Activated T-cell treated with anti-CD3 and anti-CD28 coated beads for 48 hours (primary cell): ENCODE measurements at regions not wholly inside any gene's neighbourhood (a gene's known extent, or its start where the extent isn't known, plus 50 kb on each side); places are given as distances from the start of the nearest gene placed in this dataset.
"Not testable (repeated sequence)": the region's sequence is repeated elsewhere in the genome, so short reads cannot be mapped to it uniquely, and the experiment has no call there.

Source experiments
- DNase-seq: peaks from one replicate; pipeline ENCODE4 v3.0.0-alpha.2; 2020; ENCODE audit warnings: low read depth

DNA sequence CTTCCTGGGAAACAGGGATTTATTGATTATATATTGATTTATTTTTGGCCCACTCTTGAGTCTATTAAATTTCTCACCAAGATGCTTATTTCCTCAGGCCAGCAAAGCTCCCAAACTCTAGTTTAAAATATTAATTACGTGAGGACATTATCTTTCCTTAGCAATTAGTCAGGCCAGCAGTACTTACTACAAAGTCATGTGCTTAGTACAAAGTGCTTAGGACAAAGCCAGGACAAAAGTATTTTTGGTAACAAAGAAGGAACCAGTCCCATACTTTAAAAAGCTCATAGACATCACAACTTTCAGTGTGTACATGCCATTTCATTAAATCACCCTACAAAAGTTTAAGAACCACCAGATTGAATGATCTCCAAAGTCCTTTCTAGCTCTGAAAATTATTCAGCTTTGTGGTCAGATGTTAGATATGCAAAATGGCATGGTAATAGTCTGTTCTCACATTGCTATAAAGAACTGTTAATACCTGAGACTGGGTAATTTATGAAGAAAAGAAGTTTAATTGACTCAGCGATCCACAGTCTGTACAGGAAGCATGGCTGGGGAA, 94.7 kb upstream of the PWP1 start:
- DNase-seq, result no peak

DNA sequence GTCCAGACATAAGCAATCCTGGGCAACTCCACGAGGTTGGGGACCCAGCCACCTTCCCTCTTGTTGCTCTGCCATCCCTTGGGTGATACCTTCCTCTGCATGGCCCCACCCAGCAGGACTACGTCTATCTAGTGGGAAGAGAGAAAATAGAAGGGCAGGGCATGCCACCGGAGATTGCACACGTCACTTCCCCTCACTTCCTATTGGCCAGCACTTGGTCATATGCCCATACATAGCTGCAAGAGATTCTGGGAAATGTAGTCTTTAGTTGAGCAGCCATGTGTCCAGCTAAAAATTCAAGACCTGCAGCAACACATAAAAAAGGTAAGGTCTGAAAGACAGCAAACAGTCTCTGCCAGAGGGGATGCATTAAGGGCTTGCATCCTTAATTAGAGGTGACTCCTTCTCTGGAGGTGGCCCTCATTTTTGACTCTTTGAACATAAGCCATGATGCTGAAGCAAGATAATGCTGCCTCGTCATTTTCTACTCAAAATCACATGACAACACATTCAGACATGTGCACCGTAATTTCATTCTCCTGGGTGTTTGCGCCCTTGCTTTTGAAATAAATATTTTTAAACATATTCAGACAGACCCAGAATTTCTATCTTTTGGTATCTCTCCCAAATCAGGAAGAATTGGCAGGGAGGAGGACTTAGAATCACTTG, 91.8 kb upstream of the PWP1 start:
- DNase-seq, result no peak

DNA sequence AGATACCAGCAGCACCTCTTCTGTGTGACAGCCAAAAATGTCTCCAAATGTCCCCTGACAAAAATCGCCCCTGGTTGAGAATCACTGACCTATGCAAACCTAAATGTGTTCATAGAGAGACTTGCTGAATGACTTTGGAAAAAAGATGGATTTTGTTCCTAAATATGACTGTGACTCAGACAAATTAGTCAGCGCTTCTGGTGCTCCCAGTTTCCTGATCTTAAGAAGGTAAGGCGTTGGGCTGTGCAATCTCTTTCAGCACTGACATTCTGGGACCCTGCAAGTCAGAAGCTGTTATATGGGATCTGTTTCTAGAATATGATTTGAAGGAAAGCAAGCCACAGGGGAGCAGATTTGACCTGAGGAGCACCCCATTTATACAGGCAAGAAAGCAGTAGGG, 90.6 kb upstream of the PWP1 start:
- no peak for DNase-seq

DNA sequence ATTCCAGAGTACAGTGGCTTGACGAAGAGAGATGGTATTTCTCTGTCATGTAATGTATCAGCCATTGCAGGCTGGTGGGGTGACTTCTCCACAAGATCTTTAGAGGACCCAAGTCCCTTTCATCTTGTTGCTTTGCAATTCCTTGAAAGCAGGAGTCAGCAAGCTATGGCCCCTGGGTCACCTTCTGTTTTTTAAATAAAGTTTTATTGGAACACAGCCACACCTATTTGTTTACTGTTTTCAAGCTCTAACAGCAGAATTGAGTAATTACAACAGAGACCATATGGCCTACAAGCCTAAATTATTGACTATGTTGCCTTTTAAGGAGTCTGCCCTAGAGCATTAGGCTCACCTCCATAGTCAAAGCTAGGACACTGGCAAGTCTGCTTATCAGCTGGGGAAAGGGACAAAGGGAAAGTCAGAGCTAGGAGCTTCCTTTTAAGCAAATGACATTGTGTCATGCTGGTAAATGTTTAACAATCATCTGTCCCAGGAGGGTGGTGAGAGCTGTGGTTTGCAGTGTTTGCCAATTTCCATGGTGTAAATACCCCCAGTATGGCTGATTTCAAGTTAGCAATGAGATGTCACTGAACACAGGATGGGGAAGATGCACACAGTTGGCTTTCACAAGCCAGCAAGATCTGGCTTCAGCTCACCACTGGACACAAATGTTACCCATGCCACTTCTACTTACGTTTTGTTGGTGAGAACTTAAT, 87.7 kb upstream of the PWP1 start:
- no peak for DNase-seq

DNA sequence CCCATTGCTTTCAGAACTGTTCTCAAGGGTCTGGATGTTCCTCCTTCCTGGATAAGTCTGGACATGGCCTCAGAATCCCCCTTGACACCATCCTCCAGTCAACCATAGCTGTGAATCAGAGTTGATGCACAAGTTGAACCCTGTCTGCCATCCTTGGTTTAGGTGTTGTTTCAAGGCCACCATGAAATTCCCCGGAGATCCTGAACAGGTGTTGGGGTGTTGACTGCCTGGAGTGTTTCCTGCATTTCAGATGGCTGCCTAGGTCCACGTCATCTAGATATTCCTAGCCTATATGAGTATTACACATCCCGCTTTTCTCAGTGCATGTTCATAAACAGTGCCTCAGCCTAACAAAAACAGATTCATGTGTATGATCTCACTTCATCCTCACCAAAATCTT, 86.7 kb upstream of the PWP1 start:
- DNase-seq, result no peak

DNA sequence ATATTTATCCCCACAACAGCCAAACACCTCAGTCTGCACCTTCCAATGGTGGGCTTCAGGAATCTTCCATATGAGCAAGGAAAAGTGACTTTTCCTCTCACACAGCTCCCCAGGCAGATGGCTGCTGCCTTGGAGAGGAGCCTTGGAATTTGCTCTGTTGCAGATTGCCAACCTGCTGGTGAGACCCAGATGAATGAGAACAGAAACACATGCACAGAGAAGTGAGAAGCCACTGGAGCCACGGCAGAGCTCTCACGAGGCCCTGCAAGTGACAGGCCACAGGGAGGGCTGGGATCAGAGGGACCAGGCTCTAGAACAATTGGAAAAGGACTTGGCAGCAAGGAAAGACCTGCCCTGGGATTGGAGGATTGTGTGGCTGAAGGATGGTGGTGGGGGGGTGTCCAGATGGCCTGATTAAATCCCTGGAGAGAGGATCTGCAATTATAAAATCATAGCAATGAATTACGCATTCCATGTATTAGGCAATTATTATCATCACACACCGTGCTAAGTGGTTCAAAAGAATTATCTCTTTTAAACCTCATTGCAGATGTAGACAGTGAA, 84.9 kb upstream of the PWP1 start:
- no peak for DNase-seq

DNA sequence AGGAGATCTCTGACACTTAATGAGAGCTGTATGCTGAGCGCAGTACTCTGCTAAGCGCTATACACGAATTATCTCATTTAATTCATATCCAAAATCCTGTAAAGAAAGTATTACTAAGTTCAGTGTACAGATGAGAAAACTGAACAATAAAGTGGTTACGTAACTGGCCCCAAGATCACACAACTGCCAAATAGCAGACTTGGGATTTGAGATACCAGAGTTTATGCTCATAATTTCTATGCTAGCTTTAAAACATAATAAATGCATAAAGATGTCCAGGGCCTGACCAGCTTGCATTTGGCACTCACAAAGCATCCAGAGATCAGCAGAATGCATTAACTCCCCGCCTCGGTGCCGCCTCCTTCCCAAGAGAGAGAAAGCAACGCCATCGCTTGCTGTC, 83.2 kb upstream of the PWP1 start:
- DNase-seq, result no peak

DNA sequence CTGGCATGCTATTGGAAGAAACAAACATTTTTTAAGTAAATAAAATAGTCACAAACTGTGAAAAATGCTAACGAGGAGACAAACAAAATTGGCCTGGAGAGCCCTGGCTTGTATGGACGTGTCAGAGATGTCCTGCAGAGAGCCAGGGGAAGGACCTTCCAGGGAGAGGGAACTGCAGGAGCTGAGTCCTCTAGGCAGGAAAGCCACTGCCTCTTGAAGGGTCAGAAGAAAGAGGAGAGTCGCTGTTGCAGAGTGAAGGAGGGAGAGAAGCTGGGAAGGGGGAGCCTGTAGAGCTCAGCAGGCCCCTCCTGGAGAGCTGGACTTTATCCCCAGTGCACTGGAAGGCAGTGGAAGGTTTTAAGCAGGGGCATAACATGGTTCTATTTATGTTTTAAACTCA, 80.3 kb upstream of the PWP1 start:
- DNase-seq, result no peak

DNA sequence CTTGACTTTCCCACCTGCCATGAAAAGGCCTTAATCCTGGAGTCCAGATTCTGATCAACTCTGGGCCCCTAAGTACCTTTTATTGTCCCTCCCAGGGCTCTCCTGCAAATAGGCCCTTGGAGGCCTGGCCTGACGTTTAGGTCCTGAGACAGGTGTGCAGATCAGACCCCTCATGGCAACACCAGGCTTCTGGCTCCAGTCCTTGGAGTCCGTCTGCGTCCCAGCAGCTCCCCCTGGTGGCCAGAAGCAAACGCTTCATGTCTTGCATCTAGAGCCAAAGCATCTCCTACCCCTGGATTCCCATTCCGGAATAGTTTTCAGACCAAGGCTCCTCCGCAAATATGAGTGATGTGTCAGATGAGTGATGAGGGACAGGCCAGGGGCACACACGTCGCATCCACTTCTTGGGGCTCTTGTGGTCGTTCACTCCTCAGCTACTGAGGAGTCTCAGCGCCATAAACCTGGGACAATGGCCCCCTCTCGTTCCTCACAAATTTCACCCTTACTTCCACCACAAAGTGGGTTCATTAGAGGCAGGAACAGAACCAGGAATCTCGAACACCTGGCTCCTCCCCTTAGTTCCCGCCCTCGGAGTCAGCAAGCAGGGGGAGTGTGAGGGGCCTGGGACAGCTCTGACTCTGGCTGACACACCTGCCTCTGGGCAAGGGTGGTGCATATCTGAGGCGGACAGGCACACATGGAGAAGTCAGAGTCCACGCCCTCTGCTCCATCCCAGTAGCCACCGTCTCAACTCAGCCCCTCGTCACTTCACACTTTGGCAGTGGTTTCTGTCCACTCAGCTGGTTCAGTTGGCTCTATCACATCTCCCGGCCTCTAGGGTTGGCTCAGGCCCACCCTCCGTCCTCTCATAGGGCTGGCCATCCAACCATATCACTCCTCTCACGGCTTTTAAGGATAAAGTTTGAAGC, 77.9 kb upstream of the PWP1 start:
- peak; percentile 62 for DNase-seq

DNA sequence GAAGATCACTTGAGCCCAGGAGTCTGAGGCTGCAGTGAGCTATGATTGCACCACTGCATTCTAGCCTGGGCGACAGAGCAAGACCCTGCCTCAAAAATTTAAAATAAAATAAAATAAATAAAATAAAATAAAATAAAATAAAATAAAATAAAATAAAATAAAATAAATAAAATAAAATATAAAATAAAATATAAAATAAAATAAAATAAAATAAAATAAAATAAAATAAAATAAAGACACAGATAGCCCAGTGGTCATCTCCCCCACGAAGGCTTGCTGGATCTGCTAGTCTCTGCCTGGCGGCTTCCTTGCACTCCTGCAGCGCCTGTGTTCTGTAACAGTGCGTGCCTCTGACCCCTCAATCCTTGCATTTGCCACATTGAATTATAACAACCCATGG, 76.8 kb upstream of the PWP1 start:
- DNase-seq, result not testable (repeated sequence)

DNA sequence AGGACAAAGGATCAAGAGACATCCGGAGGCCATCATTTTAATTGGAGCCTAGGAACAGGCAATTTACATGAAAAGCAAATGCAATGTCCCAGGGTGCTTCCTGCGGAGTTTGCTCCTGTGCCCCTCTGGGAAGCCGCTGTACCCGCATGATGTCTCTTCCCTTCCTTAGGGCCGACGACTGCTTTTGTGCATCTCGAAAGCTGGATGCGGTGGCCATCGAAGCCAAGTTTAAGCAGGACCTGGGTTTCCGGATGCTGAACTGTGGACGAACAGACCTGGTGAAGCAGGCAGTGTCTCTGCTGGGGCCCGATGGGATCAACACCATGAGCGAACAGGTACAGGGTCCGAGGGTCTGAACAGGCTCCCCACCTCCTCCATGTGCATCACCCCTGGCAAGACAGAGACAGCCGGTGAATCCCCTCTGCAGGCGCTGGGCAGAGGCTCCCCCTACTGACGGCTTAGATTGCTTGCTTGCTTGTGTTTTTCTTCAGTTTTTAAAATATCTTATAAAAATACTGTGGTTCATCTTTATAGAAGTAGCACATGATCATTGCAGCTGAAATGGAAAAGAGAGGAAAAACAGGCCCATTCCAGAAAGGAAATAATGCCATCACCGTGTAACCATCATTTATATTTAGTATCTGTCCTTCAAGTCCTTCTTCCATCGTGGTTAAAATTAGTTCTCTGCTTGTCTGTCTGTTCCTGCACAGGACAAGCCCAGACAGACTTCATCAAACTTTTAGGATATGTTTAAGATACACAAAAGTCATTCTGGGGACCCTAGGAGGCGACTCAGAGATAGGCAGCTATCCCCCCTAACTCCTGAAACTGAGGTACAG, 75.4 kb upstream of the PWP1 start:
- DNase-seq, result peak; percentile 18

DNA sequence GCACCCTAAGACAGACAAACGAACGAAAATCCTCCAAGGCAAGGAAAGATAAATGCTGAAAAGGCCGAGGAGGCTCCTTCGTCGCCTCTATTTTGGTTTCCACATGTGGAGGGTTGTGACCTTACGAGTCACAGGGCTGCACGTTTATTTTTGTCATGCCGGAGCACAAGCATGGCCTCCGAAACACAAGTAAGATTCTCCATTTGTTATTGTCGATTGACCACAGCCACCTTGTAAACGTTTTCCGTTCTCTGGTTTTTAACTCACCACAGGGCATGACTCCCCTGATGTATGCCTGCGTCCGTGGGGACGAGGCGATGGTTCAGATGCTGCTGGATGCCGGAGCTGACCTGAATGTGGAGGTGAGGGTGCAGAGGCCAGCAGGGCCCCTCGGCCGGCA, 73.1 kb upstream of the PWP1 start:
- no peak for DNase-seq

DNA sequence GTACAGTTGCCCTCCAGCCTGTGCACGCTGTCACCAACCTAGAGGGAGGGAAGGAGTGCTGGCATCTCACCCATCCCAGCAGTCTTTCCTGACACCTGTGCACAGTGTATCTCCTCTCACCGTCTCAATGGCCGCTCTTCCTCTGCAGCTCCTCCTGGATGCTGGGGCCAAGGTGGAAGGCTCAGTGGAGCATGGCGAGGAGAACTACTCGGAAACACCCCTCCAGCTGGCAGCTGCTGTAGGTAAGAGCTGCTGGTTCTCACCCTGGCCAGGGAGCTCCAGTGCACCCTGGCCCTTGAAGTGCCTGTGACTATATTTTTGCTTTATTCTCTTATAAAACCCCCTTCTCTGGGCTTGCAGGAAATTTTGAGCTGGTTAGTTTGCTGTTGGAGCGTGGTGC, 68.7 kb upstream of the PWP1 start:
- no peak for DNase-seq

DNA sequence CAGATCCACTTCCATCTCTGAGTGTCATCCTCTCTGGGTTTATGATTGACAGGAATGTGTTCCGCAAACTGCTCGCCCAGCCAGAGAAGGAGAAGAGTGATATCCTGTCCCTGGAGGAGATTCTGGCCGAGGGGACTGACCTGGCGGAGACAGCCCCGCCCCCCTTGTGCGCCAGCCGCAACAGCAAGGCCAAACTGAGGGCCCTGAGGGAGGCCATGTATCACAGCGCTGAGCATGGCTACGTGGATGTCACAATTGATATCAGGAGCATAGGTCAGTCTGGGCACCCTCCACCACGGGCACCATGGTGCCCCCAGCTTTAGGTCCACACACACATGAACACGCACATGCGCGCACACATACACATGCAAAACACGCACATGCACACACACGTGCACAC, 67.5 kb upstream of the PWP1 start:
- DNase-seq, result no peak

DNA sequence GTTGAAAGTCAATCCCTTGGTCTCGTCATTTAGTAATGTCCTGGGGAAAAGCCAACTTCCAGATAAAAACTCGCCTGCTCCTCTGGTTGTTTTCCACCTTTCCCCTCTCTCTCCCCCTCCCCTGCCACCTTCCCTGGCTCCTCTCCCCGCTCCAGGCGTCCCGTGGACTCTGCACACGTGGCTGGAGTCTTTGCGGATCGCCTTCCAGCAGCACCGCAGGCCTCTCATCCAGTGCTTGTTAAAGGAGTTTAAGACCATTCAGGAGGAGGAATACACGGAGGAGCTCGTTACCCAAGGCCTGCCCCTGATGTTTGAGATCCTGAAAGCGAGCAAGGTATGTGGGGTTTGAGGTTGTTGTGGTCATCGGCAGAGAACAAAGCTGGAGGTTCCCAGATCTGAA, 65.8 kb upstream of the PWP1 start:
- no peak for DNase-seq

DNA sequence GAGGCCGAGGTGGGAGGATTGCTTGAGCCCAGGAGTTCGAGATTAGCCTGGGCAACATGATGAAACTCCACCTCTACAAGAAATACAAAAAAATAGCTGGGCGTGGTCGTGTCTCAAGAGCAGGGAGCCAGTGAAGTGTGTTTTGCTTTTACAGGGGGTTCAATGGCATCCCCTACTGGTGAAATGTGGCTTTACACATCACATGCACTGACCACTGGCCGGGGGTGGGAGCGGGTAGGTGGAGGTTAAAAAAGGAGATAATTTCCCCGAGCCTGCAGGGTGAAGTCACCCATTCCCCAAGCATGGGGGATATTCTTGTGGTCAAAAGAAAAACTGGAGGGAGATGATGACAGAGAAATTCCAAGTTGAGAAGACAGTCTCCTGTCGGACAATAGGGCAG, 63.6 kb upstream of the PWP1 start:
- DNase-seq, result no peak

DNA sequence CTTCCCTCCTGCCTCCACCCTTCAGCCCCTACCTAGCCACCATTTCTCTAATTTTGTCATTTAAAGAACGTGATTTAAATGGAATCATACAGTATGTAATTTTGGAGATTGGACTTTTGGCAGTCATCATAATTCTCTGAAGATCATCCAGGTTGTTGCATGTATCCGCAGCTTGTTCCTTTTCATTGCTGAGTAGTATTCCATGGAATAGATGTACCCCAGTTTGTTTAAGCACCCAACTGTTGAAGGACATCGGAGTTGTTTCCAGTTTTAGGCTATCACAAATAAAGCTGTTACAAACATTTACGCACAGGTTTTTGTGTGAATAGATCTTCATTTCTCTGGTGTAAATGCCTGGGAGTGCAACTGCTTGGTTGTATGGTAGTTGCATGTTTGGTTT, 61.1 kb upstream of the PWP1 start:
- no peak for DNase-seq

DNA sequence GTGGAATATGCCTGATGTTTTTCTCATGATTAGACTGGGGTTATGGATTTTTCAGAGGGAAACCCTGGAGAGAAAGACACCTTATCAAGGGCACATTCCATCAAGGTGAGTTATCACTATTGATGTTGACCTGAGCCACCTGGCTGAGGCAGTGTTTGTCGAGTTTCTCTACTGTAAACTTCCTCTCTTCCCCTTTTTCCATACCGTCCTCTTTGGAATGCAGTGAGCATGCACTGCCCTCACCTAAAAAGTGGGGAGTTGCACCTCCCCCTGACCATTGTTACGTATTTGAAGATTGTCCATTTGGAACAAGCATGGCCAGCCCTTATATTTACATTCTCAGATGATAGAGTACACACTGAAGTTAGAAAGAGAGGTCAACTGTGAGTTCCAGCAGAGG, 53.9 kb upstream of the PWP1 start:
- DNase-seq, result no peak

DNA sequence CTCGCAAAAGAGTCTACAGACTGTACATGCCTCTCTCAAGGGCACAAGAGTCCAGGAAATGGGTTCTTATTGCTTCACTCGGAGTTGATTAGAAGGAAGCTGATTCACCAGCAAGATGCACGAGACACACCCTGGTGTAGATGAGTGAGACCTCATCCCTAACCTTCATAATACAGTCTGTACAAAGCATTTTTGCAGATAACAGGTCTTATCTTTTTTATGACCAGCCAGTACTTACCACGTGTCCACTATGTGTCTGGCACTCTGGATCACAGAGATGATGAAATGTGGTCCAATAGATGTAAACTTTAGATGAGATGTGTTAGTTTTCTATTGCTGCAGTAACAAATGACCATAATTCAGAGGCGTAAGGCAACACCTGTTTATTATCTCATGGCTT, 53.4 kb upstream of the PWP1 start:
- DNase-seq, result no peak

DNA sequence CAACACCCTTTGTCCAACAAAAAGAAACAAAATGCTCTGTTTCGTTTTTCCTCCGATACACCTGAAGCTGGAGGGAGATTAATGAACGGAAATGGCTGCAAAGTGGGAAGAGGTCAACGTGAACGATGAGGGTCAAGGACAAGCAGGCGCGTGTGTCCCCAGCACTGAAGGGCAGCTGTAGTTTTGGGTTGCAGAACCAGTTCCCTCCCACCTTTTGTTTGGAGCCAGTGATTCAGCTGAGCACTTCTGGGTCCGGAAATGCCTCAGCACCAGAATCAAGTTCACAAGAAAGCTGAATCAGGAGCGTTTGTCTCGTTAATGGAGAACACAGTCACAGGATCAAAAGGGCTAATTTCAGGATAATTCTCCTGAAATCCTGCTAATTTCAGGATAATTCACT, 51.1 kb upstream of the PWP1 start:
- DNase-seq, result no peak

DNA sequence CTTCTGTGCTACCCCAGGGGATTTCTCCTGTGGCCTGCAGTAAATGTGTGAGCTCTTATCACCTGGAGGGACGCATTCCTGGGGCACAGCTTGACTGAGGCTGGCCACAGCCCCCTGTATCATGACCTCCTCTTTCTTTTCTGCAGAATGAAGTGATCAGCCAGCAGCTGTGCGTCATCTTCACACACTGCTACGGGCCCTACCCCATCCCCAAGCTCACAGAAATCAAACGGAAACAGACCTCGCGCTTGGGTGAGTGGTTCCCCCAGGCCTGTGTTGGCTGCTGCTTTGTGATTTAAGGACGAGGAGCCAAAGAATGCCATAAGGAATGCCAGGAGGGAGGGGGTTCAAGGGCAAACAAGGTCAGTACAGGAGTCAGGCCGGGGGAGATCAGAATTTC, 50.5 kb upstream of the PWP1 start:
- no peak for DNase-seq
